A549 (cell line): ENCODE measurements at regions not wholly inside any gene's neighbourhood (a gene's known extent, or its start where the extent isn't known, plus 50 kb on each side); places are given as distances from the start of the nearest gene placed in this dataset.

ENCODE experiments used
- ELK1 ChIP-seq: fragments of 150-350 bp; IDR thresholded peaks from 2 replicates; pipeline ENCODE4 v1.6.1; 2014; ENCODE audit warnings: low read depth, mild to moderate bottlenecking, low read length
- FOSL2 ChIP-seq, 2 experiments: fragments of 450-650 bp in 1 of 2; fragments of >200 bp in 1 of 2; sonication (Bioruptor Twin) in 1 of 2; formaldehyde crosslinking; IDR thresholded peaks; 2 replicates each; pipeline versions ENCODE4 v1.5.0 to v1.6.1; 2016 to 2020; ENCODE audit warnings: mild to moderate bottlenecking in 1 of 2, moderate library complexity in 1 of 2
- RFX5 ChIP-seq: fragments of 450-650 bp; IDR thresholded peaks from 2 replicates; pipeline ENCODE4 v1.7.1; 2014; ENCODE audit warnings: antibody characterized with exemption, mild to moderate bottlenecking, moderate library complexity
- USF2 ChIP-seq: fragments of 450-650 bp; IDR thresholded peaks from 2 replicates; pipeline ENCODE4 v1.6.1; 2014; ENCODE audit warnings: antibody characterized with exemption
- TF ChIP-seq, protein P1 (sequence below): fragments of >200 bp; sonication (Bioruptor Twin); formaldehyde crosslinking; IDR thresholded peaks from 3 replicates; pipeline ENCODE4 v1.5.1; 2016

DNA sequence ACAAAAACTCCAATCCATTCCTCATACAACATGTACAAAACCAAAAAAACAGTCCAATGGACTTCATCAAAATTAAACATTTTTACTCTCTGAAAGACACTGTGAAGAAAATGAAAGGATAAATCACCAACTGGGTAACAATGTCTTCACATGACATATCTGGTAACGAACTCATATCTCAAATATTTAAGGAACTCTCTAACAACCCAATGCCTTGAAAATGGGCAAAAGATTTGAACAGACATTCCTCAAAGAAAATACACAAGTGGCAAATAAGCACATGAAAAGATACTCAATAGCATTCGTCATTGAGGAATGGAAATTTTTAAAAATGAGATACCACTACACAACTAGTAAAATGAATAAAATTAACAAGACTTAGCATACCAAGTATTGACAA, 198.7 kb upstream of the RASSF8 start:
- TF ChIP-seq ELK1: no peak
- TF ChIP-seq, protein P1, sequence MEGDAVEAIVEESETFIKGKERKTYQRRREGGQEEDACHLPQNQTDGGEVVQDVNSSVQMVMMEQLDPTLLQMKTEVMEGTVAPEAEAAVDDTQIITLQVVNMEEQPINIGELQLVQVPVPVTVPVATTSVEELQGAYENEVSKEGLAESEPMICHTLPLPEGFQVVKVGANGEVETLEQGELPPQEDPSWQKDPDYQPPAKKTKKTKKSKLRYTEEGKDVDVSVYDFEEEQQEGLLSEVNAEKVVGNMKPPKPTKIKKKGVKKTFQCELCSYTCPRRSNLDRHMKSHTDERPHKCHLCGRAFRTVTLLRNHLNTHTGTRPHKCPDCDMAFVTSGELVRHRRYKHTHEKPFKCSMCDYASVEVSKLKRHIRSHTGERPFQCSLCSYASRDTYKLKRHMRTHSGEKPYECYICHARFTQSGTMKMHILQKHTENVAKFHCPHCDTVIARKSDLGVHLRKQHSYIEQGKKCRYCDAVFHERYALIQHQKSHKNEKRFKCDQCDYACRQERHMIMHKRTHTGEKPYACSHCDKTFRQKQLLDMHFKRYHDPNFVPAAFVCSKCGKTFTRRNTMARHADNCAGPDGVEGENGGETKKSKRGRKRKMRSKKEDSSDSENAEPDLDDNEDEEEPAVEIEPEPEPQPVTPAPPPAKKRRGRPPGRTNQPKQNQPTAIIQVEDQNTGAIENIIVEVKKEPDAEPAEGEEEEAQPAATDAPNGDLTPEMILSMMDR: no peak
- TF ChIP-seq RFX5: no peak
- TF ChIP-seq FOSL2 (IDR thresholded peaks at IDR 0.05): no peak
- TF ChIP-seq FOSL2 (CRISPR knock-in tag; IDR thresholded peaks at IDR 0.05): no peak
- TF ChIP-seq USF2: no peak
